Kidney (tissue), 13 donors: ENCODE measurements at regions not wholly inside any gene's neighbourhood (a gene's known extent, or its start where the extent isn't known, plus 50 kb on each side); places are given as distances from the start of the nearest gene placed in this dataset.

Experiments used
- DNase-seq, 5 donors: peaks; one replicate each; pipeline ENCODE4 v3.0.0-alpha.2; 2013 to 2020
- FAIRE-seq: peaks from 2 replicates; lab custom pipeline; 2012; peaks lifted over from hg19 to GRCh38; lab: Jason Lieb, UNC
- H3K27ac ChIP-seq, 2 donors: one replicate each; pipeline ENCODE4 v1.7.0; 2013; ENCODE audit warnings: low read depth in 2 of 2, low read length in 2 of 2, inconsistent platforms in 1 of 2
- H3K27me3 ChIP-seq: one replicate; pipeline ENCODE4 v1.7.1; 2013; ENCODE audit warnings: low read length, inconsistent platforms; ENCODE audit not compliant: control insufficient read depth, insufficient read depth
- H3K36me3 ChIP-seq, 3 donors: one replicate each; pipeline versions ENCODE4 v1.7.0 to v1.7.1; 2013; ENCODE audit warnings: low read length in 3 of 3, control low read depth in 1 of 3, inconsistent platforms in 1 of 3; ENCODE audit not compliant: insufficient read depth in 3 of 3, control insufficient read depth in 2 of 3
- H3K4me1 ChIP-seq, 3 donors: one replicate each; pipeline versions ENCODE4 v1.7.0 to v1.7.1; 2013; ENCODE audit warnings: low read length in 3 of 3, inconsistent platforms in 1 of 3, low read depth in 1 of 3; ENCODE audit not compliant: control insufficient read depth in 2 of 3, insufficient read depth in 2 of 3
- H3K4me3 ChIP-seq, 3 donors: one replicate each; pipeline versions ENCODE4 v1.7.0 to v1.8.1; 2013; ENCODE audit warnings: low read length in 3 of 3, control low read depth in 1 of 3, inconsistent platforms in 1 of 3
- H3K9ac ChIP-seq, 3 donors: one replicate each; pipeline versions ENCODE4 v1.7.0 to v1.7.1; 2013; ENCODE audit warnings: low read length in 3 of 3, control low read depth in 1 of 3, inconsistent platforms in 1 of 3
- H3K9me3 ChIP-seq, 3 donors: one replicate each; pipeline versions ENCODE4 v1.7.0 to v1.7.1; 2013; ENCODE audit warnings: low read length in 3 of 3, control low read depth in 1 of 3, inconsistent platforms in 1 of 3; ENCODE audit not compliant: control insufficient read depth in 2 of 3, insufficient read depth in 1 of 3
- intact Hi-C: fragments of 100-400 bp; cut with DNase I; formaldehyde crosslinking; loops from one replicate; pipeline ENCODE4 v1.11.1; 2022
- TF ChIP-seq, protein P1 (sequence below): IDR thresholded peaks from 3 replicates; pipeline ENCODE4 v1.5.1; 2012; ENCODE audit warnings: mild to moderate bottlenecking, moderate library complexity, borderline replicate concordance; ENCODE audit not compliant: insufficient read depth; ENCODE audit errors: extremely low read depth
- donor health status: control.
- donor health status: control.
- donor health status: control.
- donor health status: control.
- donor health status: control.
- donor health status: DM: yes; HTN: yes; CAD: no.
- donor health status: Normal renal cell carcinoma (clear cell type).

GRCh38 chr9:74220327-74220726, 276.8 kb upstream of the RORB start:
- intact Hi-C loops, result no loop called here
- H3K4me3 ChIP-seq, result no peak overlapping the region
- FAIRE-seq (no peak), DNase-seq (no peak)
- no peaks in the 10 kb centered on the region for H3K27me3 ChIP-seq
- H3K9me3 ChIP-seq, result no peaks in the 10 kb centered on the region
- H3K4me1 ChIP-seq, result no peaks in the 10 kb centered on the region
- TF ChIP-seq, protein P1, sequence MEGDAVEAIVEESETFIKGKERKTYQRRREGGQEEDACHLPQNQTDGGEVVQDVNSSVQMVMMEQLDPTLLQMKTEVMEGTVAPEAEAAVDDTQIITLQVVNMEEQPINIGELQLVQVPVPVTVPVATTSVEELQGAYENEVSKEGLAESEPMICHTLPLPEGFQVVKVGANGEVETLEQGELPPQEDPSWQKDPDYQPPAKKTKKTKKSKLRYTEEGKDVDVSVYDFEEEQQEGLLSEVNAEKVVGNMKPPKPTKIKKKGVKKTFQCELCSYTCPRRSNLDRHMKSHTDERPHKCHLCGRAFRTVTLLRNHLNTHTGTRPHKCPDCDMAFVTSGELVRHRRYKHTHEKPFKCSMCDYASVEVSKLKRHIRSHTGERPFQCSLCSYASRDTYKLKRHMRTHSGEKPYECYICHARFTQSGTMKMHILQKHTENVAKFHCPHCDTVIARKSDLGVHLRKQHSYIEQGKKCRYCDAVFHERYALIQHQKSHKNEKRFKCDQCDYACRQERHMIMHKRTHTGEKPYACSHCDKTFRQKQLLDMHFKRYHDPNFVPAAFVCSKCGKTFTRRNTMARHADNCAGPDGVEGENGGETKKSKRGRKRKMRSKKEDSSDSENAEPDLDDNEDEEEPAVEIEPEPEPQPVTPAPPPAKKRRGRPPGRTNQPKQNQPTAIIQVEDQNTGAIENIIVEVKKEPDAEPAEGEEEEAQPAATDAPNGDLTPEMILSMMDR, result no peak
- H3K27ac ChIP-seq, result no peak overlapping the region
- H3K36me3 ChIP-seq, result no peaks in the 10 kb centered on the region
- H3K9ac ChIP-seq, result no peak overlapping the region

DNA sequence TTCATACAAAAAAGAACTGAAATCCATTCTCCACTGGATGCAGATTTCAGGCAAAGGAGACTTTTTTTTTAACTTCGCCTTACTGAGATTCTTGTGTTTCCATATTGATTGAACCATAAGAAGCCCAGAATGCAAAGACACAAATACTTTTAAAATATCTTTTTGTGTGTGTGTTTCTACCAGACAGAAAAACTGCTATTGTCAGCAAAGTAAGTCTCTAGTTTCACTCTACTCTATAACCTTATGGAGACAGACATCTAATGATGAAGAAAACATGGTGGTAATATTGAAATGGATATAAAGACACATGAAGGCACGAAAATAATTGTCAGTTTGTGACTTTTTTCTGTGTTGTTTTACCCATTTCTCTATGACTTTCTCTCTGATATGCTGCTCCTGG, 260.3 kb upstream of the RORB start:
- H3K4me3 ChIP-seq, result no peak overlapping the region
- no peaks in the 10 kb centered on the region for H3K4me1 ChIP-seq
- FAIRE-seq (no peak), DNase-seq (no peak)
- no peaks in the 10 kb centered on the region for H3K27me3 ChIP-seq
- H3K36me3 ChIP-seq, result no peaks in the 10 kb centered on the region
- intact Hi-C loops, result no loop called here
- H3K27ac ChIP-seq, result no peak overlapping the region
- peaks cover 0 to 5% (median 0%) of the 10 kb centered on the region in 3 donors for H3K9me3 ChIP-seq
- no peak overlapping the region for H3K9ac ChIP-seq
- TF ChIP-seq, protein P1, result no peak

DNA sequence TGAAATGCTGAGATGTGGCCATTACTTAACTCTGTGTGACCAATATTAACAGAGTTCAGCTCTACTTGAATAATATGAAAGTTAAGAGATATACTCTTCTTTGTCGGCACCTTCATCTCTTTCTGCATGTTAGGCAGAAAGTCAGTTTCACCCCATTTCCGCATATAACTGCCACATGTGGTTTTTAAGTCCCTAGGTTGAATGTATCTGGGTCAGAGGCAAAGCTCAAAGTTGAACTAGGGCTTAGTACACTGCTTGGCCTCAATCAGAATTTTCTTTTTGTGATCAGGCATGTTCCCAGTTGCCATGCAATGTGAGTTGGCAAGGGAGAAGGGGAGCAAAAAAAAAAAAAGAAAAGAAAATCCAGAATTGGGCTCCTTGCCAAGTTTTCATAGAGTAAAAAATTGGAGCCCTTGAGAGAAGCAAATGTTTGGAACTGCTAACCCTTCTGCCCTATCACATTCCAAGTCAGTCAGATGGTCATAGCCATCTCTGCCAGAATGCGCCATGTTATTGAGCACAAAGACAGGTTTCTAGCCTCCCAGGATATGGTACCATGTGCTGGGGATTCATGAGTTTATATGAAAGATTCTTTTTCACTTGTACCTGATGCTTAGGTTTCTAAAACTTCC, 251.2 kb upstream of the RORB start:
- intact Hi-C loops, result no loop called here
- DNase-seq, result no peak
- FAIRE-seq, result no peak
- no peaks in the 10 kb centered on the region for H3K27me3 ChIP-seq
- H3K4me3 ChIP-seq, result no peak overlapping the region
- TF ChIP-seq, protein P1, result no peak
- H3K27ac ChIP-seq, result no peak overlapping the region
- peaks cover 0 to 3% (median 2%) of the 10 kb centered on the region in 3 donors for H3K9me3 ChIP-seq
- no peak overlapping the region for H3K9ac ChIP-seq
- no peaks in the 10 kb centered on the region for H3K4me1 ChIP-seq
- no peaks in the 10 kb centered on the region for H3K36me3 ChIP-seq
